HG03457 (cell line): ENCODE measurements at regions not wholly inside any gene's neighbourhood (a gene's known extent, or its start where the extent isn't known, plus 50 kb on each side); places are given as distances from the start of the nearest gene placed in this dataset.

Experiments used
- ATAC-seq: cut with Tn5 transposase; IDR thresholded peaks from one replicate; pipeline ENCODE4 v1.9.1; 2021; ENCODE audit warnings: moderate number of reproducible peaks; ENCODE audit not compliant: unreplicated experiment

GRCh38 chr13:75919660-75920199, 283.6 kb downstream of the LMO7 start:
- no peak for ATAC-seq

GRCh38 chr13:75915066-75915465, 278.9 kb downstream of the LMO7 start:
- ATAC-seq: no peak

- ATAC-seq: no peak
Measured at GRCh38 chr13:75913925-75914324, 277.8 kb downstream of the LMO7 start.

- no peak for ATAC-seq
Measured at GRCh38 chr13:75910591-75910990, 274.5 kb downstream of the LMO7 start.
